HG02642 (cell line): ENCODE measurements at regions not wholly inside any gene's neighbourhood (a gene's known extent, or its start where the extent isn't known, plus 50 kb on each side); places are given as distances from the start of the nearest gene placed in this dataset.
"Not testable (repeated sequence)": the region's sequence is repeated elsewhere in the genome, so short reads cannot be mapped to it uniquely, and the experiment has no call there.

Experiments used
- ATAC-seq: cut with Tn5 transposase; IDR thresholded peaks from one replicate; pipeline ENCODE4 v1.9.1; 2021; ENCODE audit warnings: mild to moderate bottlenecking; ENCODE audit not compliant: unreplicated experiment, poor library complexity

DNA sequence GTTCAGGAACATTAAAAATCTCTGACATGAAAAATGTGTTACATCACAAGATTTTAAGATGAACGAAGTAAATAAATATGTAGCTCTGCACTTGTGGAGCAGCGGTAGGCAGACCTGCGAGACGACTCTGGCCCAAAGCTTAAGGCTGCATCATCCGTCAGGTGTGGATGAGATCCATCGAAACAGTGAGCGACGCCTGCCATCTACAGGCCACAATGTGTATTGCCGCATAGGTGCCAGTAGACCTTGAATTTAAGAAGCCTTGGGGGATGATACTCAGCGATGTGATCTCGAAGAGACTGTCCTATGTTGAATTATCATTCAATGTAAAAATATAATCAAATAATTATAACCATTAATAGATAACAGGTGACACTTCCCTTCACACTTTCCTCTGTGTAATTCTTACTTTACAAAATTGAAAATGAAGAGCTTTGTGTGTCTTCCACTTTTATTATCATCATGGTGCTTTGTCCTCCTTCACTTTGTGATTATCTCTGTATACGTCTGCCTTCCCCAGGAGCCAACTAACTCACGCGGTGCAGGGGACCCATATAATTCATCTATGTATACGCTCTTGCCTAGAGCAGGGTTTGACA is 851.0 kb downstream of the RAB28 start:
- ATAC-seq: peak; percentile 98

DNA sequence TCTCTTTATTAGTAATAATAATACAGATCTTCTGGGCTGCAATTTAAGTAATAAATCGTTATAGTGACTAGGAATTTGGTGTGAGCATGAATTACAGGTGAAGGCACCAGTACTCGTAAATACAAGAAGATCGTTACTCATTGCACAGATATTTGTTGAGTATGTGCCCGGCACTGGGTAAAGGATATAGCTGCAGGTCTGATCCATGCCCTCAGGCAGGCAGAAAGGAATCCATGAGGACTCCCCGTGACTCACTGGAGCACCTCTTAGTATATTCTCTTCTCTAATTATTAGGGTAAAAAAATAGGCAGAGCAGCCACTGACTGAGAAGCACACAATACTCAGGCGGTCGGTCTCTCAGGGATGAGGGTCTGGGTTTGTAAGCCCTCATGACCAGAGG is 868.3 kb downstream of the RAB28 start:
- no peak for ATAC-seq

DNA sequence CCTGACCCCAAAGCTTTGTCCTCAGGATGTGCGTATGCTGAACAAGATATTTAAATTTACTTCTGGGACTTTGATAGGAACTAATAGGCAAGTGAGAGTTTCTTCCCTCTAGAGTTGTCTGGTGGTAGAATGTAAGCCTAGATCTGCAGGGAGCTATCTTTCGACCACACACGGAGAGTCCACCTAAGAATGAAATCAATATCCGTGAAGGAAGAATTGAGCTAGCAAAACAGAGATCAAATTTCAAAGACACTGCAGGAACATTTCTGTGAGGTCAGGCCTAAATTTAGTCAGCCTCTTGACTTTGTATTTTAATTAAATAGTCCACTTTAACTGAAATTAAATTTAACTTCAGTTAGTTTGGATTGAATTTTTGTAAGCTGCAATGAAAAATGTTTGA is 871.3 kb downstream of the RAB28 start:
- no peak for ATAC-seq

DNA sequence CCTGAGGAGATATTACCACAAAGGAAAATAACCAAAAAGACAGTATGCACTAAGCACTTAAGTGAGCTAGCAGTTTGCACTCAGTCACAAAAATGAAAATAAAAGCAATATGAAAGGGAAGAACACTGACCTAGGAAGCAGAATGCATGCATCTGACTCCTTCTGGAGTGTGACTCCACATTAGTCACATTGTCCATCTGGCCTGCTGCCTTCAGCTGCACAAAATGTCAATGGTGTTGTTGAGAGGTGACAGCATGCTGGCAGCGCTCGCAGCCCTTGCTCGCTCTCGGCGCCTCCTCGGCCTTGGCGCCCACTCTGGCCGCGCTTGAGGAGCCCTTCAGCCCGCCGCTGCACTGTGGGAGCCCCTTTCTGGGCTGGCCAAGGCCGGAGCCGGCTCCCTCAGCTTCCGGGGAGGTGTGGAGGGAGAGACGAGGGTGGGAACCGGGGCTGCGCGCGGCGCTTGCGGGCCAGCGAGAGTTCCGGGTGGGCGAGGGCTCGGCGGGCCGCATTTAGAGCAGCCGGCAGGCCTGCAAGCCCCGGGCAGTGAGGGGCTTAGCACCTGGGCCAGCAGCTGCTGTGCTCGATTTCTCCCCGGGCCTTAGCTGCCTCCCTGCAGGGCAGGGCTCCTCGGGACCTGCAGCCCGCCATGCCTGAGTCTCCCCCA is 874.8 kb downstream of the RAB28 start:
- ATAC-seq: not testable (repeated sequence)

DNA sequence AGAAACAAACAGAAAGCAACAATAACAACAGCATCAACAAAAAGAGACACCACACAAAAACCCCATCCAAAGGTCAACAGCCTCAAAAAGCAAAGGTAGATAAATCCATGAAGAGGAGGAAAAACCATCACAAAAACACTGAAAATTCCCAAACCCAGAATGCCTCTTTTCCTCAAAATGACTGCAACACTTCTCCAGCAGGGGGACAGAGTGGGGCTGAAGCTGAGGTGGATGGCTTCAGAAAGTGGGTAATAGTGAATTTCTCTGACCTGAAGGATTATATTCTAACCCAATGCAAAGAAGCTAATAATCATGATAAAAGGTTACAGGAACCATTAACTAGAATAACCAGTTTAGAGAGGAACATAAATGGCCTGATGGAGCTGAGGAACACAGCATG is 888.2 kb downstream of the RAB28 start:
- ATAC-seq: no peak

DNA sequence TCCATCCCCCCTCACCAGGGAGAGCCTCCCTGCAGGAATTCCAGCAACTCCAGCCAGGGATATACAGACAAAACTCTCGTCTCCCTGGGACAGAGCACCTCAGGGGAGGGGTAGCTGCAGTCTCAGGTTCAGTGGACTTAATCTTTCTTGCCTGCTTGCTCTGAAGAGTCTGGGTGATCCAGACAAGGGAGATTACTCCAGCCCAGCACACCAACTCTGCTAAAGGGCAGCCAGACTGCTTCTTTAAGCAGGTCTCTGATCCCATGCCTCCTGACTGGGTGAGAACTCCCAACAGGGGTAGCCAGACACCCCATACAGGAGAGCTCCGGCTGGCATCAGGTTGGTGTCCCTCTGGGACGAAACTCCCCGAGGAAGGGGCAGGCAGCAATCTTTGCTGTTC is 888.7 kb downstream of the RAB28 start:
- ATAC-seq: no peak

DNA sequence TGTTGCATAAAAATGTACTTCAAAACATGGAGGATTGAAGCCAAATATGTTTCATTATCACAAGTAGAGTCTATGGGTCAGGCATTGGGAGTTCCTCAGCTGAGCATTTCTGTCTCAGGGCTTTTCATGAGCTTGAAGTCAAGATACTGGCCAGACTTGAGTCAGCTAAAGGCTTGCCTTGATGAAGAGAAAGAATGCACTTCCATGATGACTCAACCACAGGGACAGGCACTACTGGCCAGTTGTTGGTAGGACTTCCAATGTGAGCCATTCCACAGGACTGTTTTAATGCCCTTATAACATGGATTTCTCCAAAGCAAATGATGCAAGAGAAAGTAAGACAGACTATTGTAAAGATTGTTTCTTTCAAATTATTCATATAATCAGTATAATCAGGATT is 895.6 kb downstream of the RAB28 start:
- ATAC-seq: no peak

DNA sequence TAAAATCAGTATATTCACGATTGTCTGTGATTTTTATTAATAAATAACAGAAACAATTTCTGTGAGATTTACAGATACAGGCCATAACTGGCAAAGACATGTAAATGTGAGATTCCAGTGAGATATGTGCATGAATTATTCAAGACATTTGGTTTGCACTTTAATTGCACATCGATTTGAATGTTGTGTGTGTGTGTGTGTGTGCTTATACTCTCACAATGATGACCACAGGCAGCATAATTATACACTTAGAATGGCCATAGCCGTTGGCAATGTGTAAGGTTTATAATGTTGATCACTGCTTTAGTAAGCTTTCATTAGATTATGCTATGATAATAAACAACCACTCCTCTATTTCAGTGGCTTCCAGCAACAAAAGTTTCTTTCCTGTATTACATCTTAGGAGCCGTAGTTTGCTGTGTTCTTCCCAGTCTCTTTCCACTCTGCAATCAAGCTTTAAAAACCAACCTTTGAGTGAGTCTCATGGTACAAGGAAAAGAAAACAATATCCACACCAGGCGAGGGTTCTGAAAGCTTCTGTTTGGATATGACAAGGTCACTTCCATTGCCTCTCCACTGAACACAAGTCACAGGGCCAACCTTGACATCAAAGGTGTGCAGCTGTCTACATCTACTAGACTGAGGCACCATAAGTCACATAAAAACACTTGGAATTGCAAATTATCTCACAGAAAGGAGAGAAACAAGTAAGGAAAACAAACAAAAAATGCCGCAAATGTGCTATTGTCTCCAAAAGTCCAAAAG is 897.7 kb downstream of the RAB28 start:
- no peak for ATAC-seq

DNA sequence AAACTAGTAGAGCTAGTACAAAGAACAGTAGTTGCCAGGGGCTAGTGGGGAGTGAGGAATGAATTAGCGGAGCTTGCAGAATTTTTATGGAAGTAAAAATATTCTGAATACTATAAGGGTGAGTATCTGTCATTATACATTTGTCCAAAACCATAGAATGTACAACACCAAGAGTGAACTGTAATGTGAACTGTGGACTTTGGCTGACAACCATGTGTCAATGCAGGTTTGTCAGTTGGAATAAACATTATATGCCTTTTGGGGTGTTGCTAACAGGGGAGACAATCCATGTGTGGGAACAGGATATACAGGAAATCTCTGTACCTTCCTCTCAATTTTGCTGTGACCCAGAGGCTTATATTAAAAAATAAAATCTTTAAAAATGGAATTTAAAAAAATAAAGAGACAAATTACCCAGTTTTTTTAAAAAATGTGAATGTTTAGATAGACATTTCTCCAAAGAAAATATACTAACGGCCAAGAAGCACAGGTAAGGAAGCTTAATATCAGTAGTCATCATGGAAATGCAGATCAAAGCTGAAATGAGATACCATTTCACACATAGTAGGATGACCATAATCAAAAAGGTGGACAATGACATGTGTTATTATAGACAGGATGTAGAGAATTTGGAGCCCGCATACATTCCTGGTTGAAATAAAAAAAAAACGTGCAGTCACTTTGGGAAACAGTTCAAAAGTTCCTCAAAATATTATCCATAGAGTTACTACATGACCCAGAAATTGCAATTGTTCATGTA is 899.8 kb downstream of the RAB28 start:
- ATAC-seq: no peak

DNA sequence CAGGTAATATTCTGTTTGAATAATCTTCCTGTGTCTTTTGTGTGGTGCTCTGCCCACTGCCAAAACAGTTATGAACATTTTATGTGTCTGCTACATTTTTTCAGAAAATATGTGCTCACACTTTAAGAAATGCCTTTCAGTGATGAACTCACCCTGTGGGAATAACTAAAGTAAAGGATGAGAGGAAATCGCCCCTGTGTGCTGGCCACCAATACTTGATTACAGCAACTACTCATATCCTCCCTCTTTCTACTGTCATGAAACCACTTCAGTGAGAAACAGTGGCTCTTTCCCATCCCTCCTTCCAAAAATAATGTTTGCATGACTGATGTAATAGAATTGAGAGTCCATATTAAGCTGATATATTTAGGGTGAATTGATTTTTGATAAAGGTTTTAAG is 900.9 kb downstream of the RAB28 start:
- no peak for ATAC-seq

DNA sequence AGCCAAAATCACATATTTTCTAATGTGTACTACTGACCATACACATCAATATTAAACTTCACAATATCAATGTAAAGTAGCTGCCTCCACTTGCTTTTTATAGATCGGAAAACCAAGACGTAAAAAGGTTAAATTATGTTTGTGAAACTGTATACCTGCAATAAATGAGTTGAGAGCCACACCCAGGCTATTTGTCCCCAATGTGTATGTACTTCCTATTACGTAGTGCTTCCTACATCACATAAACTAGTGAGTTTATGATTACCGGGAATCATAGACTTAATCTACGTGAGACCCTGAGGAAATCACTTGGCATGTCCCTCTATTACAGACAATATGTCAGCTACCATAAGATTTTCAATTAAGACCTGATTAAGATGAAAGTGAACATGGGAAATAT is 903.4 kb downstream of the RAB28 start:
- no peak for ATAC-seq

DNA sequence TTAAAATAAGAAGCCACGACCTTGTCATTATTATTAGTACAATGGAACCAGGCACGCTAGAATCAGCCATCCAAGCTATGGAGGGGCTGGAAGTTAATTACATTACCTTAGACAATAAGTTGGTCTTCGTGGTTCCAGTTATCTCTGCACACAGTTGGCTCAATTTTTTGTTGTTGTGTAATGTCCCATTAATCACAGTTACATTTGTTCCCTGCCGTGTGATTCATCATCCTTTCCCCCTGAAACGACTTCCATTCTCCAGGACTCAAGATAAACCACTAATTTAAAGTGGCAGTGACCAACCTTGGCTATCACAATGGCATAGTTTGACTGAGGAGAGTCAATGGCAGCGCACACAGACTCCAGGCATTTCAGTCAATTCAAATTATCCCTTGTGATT is 905.0 kb downstream of the RAB28 start:
- ATAC-seq: no peak

DNA sequence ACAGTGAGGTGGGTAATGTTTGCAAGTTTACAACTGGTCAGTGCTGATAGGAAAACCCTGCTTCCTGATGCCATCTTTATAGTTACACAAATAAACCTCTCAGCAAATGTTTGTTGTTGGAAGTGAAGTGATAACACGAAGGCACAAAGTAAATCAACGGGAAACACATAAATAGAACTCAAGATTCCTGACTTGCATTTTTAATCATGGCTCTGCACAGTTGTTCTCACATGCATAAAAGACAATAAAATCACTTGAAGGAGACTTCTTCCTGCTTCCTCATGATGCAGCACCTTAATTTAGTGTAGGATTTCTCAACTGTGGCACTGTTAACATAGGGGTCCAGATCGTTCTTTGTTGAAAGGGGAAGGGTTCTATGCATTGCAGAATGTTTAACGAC is 907.7 kb downstream of the RAB28 start:
- ATAC-seq: no peak

DNA sequence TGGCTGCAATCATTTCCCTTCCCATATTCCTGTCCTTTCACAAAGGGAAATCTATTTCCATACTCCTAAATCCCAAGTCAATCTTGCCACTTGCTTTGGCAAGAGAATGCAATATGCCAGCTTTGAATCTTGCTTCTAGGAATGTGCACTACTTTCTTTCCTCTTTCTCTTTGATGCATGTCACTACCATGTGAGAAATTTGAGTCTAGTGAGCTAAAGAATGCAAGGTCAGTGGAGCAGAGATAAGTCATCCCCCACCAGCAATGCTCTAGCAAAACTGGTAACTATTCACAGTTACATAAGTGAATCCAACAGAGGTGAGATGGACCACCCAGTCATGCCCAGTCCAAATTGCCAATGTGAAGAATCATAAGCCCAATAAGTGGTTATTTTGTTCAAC is 910.4 kb downstream of the RAB28 start:
- ATAC-seq: no peak

DNA sequence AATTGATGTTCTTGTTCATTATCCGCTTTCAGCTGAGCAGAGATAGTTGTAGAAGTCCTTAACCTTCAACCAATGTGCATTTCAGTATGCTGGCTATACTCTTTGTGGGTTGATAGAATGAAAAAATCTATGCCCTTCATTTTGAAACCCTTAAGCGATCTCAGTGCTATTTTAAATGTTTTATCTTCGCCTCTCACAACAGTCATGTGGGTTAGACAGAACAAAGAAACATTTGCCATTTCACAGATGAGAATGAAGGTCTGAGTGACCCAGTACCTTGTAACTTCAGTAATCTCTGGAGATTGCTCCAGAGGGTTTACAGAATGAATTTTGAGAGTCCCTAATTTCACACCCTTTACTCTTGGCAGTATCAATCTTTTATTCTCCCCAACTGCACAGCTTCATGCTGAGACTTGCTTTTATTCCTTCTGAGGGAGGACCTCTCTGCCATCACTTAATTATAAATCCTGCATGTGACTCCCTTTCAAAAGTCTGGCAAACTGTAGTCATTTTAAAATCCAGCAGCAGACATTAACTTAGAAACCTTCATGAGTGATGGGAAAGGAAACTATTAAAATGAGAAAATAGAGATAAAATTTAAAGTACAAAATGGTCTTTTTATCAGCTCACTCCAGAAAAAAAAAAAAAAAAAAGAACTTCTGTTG is 921.5 kb downstream of the RAB28 start:
- no peak for ATAC-seq

DNA sequence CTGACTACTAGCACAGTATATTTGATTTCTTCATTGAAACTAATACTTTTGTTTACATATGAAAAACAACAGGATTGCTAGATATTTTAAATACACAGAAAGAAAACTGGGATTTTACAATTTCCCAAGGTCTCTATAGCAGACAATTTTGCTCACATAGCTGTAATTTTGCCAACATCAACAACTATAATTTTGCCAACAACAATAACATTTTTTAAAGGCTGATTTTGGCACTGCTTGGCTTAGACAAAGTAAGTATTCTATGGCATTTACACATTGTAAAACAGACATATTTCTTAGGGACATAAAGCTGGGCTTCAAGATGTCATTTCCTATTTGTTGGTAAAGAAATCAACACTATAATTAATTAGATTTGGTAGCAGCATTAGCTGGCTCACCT is 922.1 kb downstream of the RAB28 start:
- ATAC-seq: no peak

DNA sequence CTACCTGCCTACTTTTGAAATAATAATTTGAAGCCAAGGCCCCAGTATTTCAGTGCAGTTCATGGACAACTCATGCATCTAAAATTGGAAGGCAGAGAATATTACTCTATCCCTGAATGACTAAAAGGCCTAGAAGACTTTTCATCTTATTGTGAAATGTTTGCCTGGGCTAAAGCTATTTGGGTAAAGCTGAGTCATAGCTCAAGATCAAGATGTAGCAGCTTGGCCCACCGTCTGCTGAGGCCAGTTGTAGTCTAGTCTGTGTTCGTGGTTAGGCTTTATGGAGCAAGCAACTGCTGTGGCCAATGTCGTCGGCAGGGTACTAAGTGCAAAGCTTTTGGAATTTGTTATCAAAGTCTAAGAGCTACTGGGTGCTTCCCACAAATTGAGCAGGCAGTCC is 929.1 kb downstream of the RAB28 start:
- ATAC-seq: no peak

DNA sequence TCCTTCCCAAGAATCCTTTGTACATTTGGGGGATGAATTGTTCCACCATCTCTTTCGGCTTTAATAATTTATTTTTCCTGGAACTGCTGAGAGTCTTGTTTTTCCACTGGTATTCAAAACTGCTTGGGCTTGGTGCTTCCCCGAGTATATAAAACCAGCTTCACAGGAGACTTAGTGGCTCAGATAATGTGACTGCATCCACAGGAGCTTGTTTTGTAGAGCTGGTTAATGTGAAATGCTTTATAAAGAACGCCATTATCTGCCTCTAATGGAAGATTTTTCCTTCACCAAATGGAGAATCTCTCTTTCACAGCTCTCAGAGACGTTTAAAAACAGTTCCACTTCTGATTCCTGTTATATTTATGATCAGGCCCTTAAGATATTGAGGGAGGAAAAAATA is 935.5 kb downstream of the RAB28 start:
- no peak for ATAC-seq

DNA sequence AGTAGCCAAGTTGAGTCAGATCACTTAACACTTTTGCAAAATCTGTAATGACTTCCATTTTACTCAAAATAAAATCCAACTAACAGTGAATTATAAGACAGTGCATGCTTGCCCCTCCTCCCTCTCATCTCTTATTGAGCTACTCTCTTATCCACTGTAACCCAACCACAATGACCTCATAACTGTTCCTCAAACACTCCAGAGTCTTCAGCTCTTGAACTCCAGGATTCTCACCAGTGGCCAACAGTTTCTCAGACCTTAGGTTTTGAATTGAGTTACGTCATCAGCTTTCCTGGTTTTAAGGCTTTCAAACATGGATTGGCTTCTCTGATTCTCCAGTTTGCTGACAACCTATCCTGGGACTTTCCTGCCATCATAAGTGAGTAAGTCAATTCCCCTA is 938.3 kb downstream of the RAB28 start:
- ATAC-seq: no peak

DNA sequence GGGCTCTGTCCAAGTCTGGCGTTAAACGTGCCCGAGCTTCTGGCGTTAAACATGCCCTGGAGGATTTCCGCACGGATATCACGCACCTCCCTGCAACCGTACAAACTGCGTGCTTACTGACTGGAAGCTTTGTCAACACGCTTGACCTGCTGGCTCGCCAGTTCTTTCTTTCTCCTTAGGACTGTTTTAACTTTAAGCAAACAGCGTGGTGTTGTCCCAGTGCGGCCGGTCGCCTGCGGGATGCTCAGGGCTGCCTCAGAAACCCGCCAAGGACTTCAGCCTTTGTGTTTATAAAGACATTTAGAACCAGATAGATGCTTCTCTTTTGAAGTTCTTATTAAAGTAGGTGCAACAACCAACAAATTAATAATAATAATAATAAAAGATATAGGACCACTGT is 946.0 kb downstream of the RAB28 start:
- no peak for ATAC-seq

DNA sequence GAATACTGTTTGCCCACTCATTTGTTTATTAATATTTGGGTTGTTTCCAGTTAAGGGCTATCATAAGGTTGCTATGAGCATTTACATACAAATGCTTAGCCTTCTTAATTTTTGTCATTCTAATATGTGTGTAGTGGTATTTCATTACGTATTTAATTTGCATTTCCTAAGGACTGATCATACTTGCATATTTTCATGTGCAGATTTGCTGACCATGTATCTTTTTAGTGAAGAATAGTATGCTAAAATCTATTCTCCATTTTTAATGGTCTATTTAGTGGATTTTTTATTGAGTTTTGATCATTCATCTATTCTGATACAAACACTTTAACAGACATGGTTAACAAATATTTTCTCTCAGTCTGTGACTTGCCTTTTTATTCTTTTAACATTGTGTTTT is 949.5 kb downstream of the RAB28 start:
- ATAC-seq: no peak
